HepG2 (cell line): ENCODE measurements at regions not wholly inside any gene's neighbourhood (a gene's known extent, or its start where the extent isn't known, plus 50 kb on each side); places are given as distances from the start of the nearest gene placed in this dataset.

Experiments
- ATAC-seq: fragments of 200-7000 bp; cut with Tn5 transposase; 3 replicates; pipeline ENCODE4 v1.9.1; 2020; ENCODE audit warnings: mild to moderate bottlenecking, moderate library complexity
- BruUV-seq: library from RNA; stranded (reverse); fragments of 400-500 nt; replicated peaks from 2 replicates; lab custom pipeline; 2021; lab: Mats Ljungman, UMichigan
- CTCF ChIA-PET: fragments of 300-600 bp; formaldehyde crosslinking; extraction: SDS; loops from one replicate; lab custom pipeline; 2021; ENCODE audit warnings: low total read pairs, inconsistent platforms, low intra/inter-chr PET ratio; lab: Yijun Ruan, JAX
- POLR2A ChIA-PET: fragments of 350-600 bp; sonication (Branson Sonifier 250); formaldehyde crosslinking; loops from one replicate; lab custom pipeline; 2020; ENCODE audit warnings: antibody characterized with exemption, inconsistent platforms; lab: Yijun Ruan, JAX
- DNase-seq: peaks from one replicate; pipeline ENCODE4 v3.0.0-alpha.2; 2015; ENCODE audit warnings: low spot score
- FAIRE-seq: peaks from 3 replicates; lab custom pipeline; 2011; peaks lifted over from hg19 to GRCh38; lab: Jason Lieb, UNC
- H2AFZ ChIP-seq: one replicate; pipeline ENCODE4 v1.6.1; 2011; ENCODE audit warnings: low read length, inconsistent platforms
- H3K27ac ChIP-seq: fragments of 300-600 bp; 3 replicates; pipeline ENCODE4 v1.8.0; 2011; ENCODE audit warnings: mixed run types, mild to moderate bottlenecking, mixed read lengths, low read length, inconsistent platforms; ENCODE audit not compliant: insufficient read depth; ENCODE audit errors: extremely low read length
- H3K27me3 ChIP-seq, 2 experiments: fragments of 200-600 bp in 1 of 2; 2 replicates in 1 of 2; 3 replicates in 1 of 2; pipeline versions ENCODE4 v1.6.0 to v1.8.0; 2011; ENCODE audit warnings: low read length in 2 of 2, mild to moderate bottlenecking in 2 of 2, moderate library complexity in 2 of 2, inconsistent platforms in 1 of 2; ENCODE audit not compliant: insufficient read depth in 2 of 2, control insufficient read depth in 1 of 2
- H3K36me3 ChIP-seq, 2 experiments: fragments of 200-600 bp in 1 of 2; replicated peaks in 1 of 2; 2 replicates in 1 of 2; 3 replicates in 1 of 2; pipeline versions ENCODE4 v1.5.1 to v1.8.0; 2011; ENCODE audit warnings: low read length in 2 of 2, inconsistent platforms in 1 of 2; ENCODE audit not compliant: insufficient read depth in 2 of 2, control insufficient read depth in 1 of 2
- H3K4me1 ChIP-seq: 2 replicates; pipeline ENCODE4 v1.5.1; 2012; ENCODE audit warnings: low read length, inconsistent platforms; ENCODE audit not compliant: insufficient read depth
- H3K4me2 ChIP-seq: 2 replicates; pipeline ENCODE4 v1.6.0; 2011; ENCODE audit warnings: low read depth, low read length, inconsistent platforms
- H3K4me3 ChIP-seq, 3 experiments: fragments of 200-600 bp in 1 of 3; sonication (generic), shearing (Covaris generic) in 1 of 3; replicated peaks in 1 of 3; 2 replicates each; pipeline ENCODE4 v1.5.1; 2011 to 2016; ENCODE audit warnings: low read length in 3 of 3, inconsistent platforms in 2 of 3, low read depth in 2 of 3, mild to moderate bottlenecking in 2 of 3, control low read depth in 1 of 3, mixed read lengths in 1 of 3; ENCODE audit not compliant: insufficient read depth in 1 of 3
- H3K79me2 ChIP-seq: one replicate; pipeline ENCODE4 v1.6.1; 2011; ENCODE audit warnings: low read length, inconsistent platforms; ENCODE audit not compliant: insufficient read depth
- H3K9ac ChIP-seq: 2 replicates; pipeline ENCODE4 v1.6.0; 2011; ENCODE audit warnings: mild to moderate bottlenecking, low read depth, low read length, inconsistent platforms; ENCODE audit not compliant: insufficient read depth
- H3K9me3 ChIP-seq: 2 replicates; pipeline ENCODE4 v1.5.1; 2012; ENCODE audit warnings: mild to moderate bottlenecking, low read length
- H4K20me1 ChIP-seq: 2 replicates; pipeline ENCODE4 v1.6.0; 2011; ENCODE audit warnings: inconsistent platforms, mild to moderate bottlenecking, low read length, moderate library complexity; ENCODE audit not compliant: insufficient read depth
- DMAP1 ChIP-seq: IDR thresholded peaks from 2 replicates; pipeline ENCODE4 v1.6.1; 2016
- ONECUT2 ChIP-seq: sonication (generic); formaldehyde crosslinking; IDR thresholded peaks from 2 replicates; pipeline ENCODE4 v1.4.0; 2020; ENCODE audit warnings: missing genetic modification reagents
- ZNF510 ChIP-seq: sonication (generic); formaldehyde crosslinking; IDR thresholded peaks from 2 replicates; pipeline ENCODE4 v1.4.0; 2020; ENCODE audit warnings: low read depth, mild to moderate bottlenecking, missing genetic modification reagents
- ZNF766 ChIP-seq: sonication (generic); formaldehyde crosslinking; IDR thresholded peaks from 2 replicates; pipeline ENCODE4 v1.5.0; 2020; ENCODE audit warnings: missing genetic modification reagents, borderline replicate concordance
- ZSCAN9 ChIP-seq: IDR thresholded peaks from 2 replicates; pipeline ENCODE4 v1.6.1; 2016; ENCODE audit warnings: borderline replicate concordance
- WGBS: methylation state at CpG from one replicate; pipeline ENCODE4 v1.1.6; 2017; ENCODE audit warnings: low lambda C conversion rate; 5-methylcytosine and 5-hydroxymethylcytosine counted together
- in situ Hi-C: cut with HindIII; loops from 2 replicates; pipeline ENCODE4 v1.10.0; 2017; ENCODE audit warnings: low pct_unique_long_range_greater_than_20kb; ENCODE audit not compliant: extremely low pct_ligation_motif_present
- intact Hi-C: fragments of 100-400 bp; cut with micrococcal nuclease; formaldehyde crosslinking; loops from one replicate; pipeline ENCODE4 v1.10.0; 2022; ENCODE audit not compliant: unreplicated experiment
- TF ChIP-seq, protein P1 (sequence below): sonication (generic); formaldehyde crosslinking; IDR thresholded peaks from 2 replicates; pipeline ENCODE4 v1.4.0; 2020; ENCODE audit warnings: missing genetic modification reagents, mild to moderate bottlenecking, borderline replicate concordance
- TF ChIP-seq, protein P2 (sequence below), 2 experiments: sonication (generic) in 1 of 2; formaldehyde crosslinking in 1 of 2; IDR thresholded peaks; 2 replicates each; pipeline versions ENCODE4 v1.5.1 to v1.6.1; 2011 to 2020; ENCODE audit warnings: borderline replicate concordance in 1 of 2, low read depth in 1 of 2, low read length in 1 of 2, mild to moderate bottlenecking in 1 of 2, missing genetic modification reagents in 1 of 2, moderate library complexity in 1 of 2
- TF ChIP-seq, protein P3 (sequence below): sonication (generic); formaldehyde crosslinking; IDR thresholded peaks from 2 replicates; pipeline ENCODE4 v1.4.0; 2020; ENCODE audit warnings: missing genetic modification reagents
- TF ChIP-seq, protein P4 (sequence below): sonication (generic); formaldehyde crosslinking; IDR thresholded peaks from 2 replicates; pipeline ENCODE4 v1.4.0; 2020; ENCODE audit warnings: mild to moderate bottlenecking, missing genetic modification reagents
- TF ChIP-seq, protein P5 (sequence below), 2 experiments: sonication (generic) in 1 of 2; formaldehyde crosslinking in 1 of 2; IDR thresholded peaks; 2 replicates each; pipeline versions ENCODE4 v1.4.0 to v1.6.1; 2016 to 2020; ENCODE audit warnings: borderline replicate concordance in 1 of 2, low read depth in 1 of 2, mild to moderate bottlenecking in 1 of 2, missing genetic modification reagents in 1 of 2

DNA sequence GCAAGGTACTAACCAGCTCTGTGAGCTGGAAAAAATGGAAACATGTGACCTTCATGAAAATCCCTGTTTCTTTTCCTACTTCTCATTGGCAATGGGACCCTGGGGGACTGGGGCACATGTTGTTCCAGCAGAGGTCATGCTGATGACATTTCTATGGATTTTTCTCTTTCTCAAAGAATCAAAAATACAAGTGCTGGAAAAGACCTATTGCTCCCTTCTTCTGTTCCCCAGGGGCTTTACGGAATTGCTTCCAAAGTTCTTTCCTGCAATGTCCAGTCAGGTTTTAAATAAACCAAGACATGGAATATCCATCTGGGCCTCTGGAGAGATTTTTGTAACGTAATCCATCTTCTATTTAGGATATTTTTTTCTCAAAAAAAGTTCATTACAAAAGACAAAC, 1006.1 kb upstream of the CELF4 start:
- BruUV-seq, result no TSS peak
- 0% methylated on average over 2 of the region's 2 CpGs for WGBS
- Histone ChIP-seq H3K79me2 (no peaks in the 10 kb centered on the region), H3K9ac (no peak overlapping the region), H3K36me3 (no peaks in the 10 kb centered on the region), H3K4me1 (no peaks in the 10 kb centered on the region), H3K27ac (no peak overlapping the region), H3K4me3 (no peak overlapping the region), H3K9me3 (no peaks in the 10 kb centered on the region), H2AFZ (no peak overlapping the region), H3K4me2 (no peak overlapping the region), H4K20me1 (no peaks in the 10 kb centered on the region), H3K27me3 (no peaks in the 10 kb centered on the region)
- ChIA-PET CTCF (no interaction called here), POLR2A (no interaction called here)
- intact Hi-C loops, result no loop called here
- FAIRE-seq (no peak), DNase-seq (no peak), ATAC-seq (no peak)
- in situ Hi-C loops, result no loop called here
- no peak for TF ChIP-seq ONECUT2 (CRISPR knock-in tag)
- no peak for TF ChIP-seq ZSCAN9 (CRISPR knock-in tag)
- TF ChIP-seq, protein P1, sequence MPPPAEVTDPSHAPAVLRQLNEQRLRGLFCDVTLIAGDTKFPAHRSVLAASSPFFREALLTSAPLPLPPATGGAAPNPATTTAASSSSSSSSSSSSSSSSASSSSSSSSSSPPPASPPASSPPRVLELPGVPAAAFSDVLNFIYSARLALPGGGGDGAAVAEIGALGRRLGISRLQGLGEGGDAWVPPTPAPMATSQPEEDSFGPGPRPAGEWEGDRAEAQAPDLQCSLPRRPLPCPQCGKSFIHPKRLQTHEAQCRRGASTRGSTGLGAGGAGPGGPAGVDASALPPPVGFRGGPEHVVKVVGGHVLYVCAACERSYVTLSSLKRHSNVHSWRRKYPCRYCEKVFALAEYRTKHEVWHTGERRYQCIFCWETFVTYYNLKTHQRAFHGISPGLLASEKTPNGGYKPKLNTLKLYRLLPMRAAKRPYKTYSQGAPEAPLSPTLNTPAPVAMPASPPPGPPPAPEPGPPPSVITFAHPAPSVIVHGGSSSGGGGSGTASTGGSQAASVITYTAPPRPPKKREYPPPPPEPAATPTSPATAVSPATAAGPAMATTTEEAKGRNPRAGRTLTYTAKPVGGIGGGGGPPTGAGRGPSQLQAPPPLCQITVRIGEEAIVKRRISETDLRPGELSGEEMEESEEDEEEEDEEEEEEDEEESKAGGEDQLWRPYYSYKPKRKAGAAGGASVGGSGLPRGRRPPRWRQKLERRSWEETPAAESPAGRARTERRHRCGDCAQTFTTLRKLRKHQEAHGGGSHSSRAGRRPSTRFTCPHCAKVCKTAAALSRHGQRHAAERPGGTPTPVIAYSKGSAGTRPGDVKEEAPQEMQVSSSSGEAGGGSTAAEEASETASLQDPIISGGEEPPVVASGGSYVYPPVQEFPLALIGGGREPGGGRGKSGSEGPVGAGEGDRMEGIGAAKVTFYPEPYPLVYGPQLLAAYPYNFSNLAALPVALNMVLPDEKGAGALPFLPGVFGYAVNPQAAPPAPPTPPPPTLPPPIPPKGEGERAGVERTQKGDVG (CRISPR knock-in tag), result no peak
- no peak for TF ChIP-seq ZNF766 (CRISPR knock-in tag)
- TF ChIP-seq, protein P2, sequence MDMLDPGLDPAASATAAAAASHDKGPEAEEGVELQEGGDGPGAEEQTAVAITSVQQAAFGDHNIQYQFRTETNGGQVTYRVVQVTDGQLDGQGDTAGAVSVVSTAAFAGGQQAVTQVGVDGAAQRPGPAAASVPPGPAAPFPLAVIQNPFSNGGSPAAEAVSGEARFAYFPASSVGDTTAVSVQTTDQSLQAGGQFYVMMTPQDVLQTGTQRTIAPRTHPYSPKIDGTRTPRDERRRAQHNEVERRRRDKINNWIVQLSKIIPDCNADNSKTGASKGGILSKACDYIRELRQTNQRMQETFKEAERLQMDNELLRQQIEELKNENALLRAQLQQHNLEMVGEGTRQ (IDR thresholded peaks at IDR 0.05; ENCODE audit: low read depth, low read length), result no peak
- TF ChIP-seq, protein P2 (CRISPR knock-in tag; IDR thresholded peaks at IDR 0.05; ENCODE audit: borderline replicate concordance), result no peak
- TF ChIP-seq, protein P3, sequence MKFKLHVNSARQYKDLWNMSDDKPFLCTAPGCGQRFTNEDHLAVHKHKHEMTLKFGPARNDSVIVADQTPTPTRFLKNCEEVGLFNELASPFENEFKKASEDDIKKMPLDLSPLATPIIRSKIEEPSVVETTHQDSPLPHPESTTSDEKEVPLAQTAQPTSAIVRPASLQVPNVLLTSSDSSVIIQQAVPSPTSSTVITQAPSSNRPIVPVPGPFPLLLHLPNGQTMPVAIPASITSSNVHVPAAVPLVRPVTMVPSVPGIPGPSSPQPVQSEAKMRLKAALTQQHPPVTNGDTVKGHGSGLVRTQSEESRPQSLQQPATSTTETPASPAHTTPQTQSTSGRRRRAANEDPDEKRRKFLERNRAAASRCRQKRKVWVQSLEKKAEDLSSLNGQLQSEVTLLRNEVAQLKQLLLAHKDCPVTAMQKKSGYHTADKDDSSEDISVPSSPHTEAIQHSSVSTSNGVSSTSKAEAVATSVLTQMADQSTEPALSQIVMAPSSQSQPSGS (CRISPR knock-in tag), result no peak
- no peak for TF ChIP-seq DMAP1
- no peak for TF ChIP-seq ZNF510 (CRISPR knock-in tag)
- TF ChIP-seq, protein P4, sequence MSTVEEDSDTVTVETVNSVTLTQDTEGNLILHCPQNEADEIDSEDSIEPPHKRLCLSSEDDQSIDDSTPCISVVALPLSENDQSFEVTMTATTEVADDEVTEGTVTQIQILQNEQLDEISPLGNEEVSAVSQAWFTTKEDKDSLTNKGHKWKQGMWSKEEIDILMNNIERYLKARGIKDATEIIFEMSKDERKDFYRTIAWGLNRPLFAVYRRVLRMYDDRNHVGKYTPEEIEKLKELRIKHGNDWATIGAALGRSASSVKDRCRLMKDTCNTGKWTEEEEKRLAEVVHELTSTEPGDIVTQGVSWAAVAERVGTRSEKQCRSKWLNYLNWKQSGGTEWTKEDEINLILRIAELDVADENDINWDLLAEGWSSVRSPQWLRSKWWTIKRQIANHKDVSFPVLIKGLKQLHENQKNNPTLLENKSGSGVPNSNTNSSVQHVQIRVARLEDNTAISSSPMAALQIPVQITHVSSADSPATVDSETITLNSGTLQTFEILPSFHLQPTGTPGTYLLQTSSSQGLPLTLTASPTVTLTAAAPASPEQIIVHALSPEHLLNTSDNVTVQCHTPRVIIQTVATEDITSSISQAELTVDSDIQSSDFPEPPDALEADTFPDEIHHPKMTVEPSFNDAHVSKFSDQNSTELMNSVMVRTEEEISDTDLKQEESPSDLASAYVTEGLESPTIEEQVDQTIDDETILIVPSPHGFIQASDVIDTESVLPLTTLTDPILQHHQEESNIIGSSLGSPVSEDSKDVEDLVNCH (CRISPR knock-in tag), result no peak
- TF ChIP-seq, protein P5, sequence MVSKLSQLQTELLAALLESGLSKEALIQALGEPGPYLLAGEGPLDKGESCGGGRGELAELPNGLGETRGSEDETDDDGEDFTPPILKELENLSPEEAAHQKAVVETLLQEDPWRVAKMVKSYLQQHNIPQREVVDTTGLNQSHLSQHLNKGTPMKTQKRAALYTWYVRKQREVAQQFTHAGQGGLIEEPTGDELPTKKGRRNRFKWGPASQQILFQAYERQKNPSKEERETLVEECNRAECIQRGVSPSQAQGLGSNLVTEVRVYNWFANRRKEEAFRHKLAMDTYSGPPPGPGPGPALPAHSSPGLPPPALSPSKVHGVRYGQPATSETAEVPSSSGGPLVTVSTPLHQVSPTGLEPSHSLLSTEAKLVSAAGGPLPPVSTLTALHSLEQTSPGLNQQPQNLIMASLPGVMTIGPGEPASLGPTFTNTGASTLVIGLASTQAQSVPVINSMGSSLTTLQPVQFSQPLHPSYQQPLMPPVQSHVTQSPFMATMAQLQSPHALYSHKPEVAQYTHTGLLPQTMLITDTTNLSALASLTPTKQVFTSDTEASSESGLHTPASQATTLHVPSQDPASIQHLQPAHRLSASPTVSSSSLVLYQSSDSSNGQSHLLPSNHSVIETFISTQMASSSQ (IDR thresholded peaks at IDR 0.05; ENCODE audit: low read depth), result no peak
- TF ChIP-seq, protein P5 (CRISPR knock-in tag; IDR thresholded peaks at IDR 0.05; ENCODE audit: borderline replicate concordance), result no peak
